ENCODE measurements at regions not wholly inside any gene's neighbourhood (a gene's known extent, or its start where the extent isn't known, plus 50 kb on each side); places are given as distances from the start of the nearest gene placed in this dataset.

GRCh38 chr7:106393564-106394251 is 108.9 kb upstream of the NAMPT start (continued):
- TF ChIP-seq ZNF707 (tag by site-specific recombination; IDR thresholded peaks at IDR 0.05), result no peak
- TF ChIP-seq ZBTB20 (tag by site-specific recombination; IDR thresholded peaks at IDR 0.05), result no peak
- no peak for TF ChIP-seq ZNF362 (tag by site-specific recombination; IDR thresholded peaks at IDR 0.05)
- no peak for TF ChIP-seq ZNF138 (tag by site-specific recombination; IDR thresholded peaks at IDR 0.05; ENCODE audit: borderline replicate concordance)
- no peak for TF ChIP-seq ZNF133 (tag by site-specific recombination; IDR thresholded peaks at IDR 0.05)
- TF ChIP-seq BCL11B (tag by site-specific recombination; IDR thresholded peaks at IDR 0.05; ENCODE audit: low read depth), result no peak
- no peak for TF ChIP-seq ZNF146 (tag by site-specific recombination; IDR thresholded peaks at IDR 0.05)
- TF ChIP-seq ZNF292 (tag by site-specific recombination; IDR thresholded peaks at IDR 0.05; ENCODE audit: borderline replicate concordance, low read depth), result no peak

GRCh38 chr7:106392590-106392989 is 107.8 kb upstream of the NAMPT start:
- Histone ChIP-seq H3K36me3 (ENCODE audit: control insufficient read depth in 2 of 2, insufficient read depth in 1 of 2, low read length in 2 of 2) (no peaks in the 10 kb centered on the region), H3K9me3 (ENCODE audit: control insufficient read depth, insufficient read depth, low read depth, low read length) (no peaks in the 10 kb centered on the region), H3K27ac (ENCODE audit: extremely low read depth, low read depth, low read length) (no peak overlapping the region), H3K4me1 (ENCODE audit: control insufficient read depth, insufficient read depth, low read length) (no peaks in the 10 kb centered on the region), H3K4me3 (ENCODE audit: low read depth, low read length) (no peak overlapping the region)
- POLR2A ChIA-PET, result no interaction called here
- TF ChIP-seq ZNF544 (tag by site-specific recombination; IDR thresholded peaks at IDR 0.05) (no peak), ZNF501 (tag by site-specific recombination; IDR thresholded peaks at IDR 0.05) (no peak), TSHZ1 (tag by site-specific recombination; IDR thresholded peaks at IDR 0.05; ENCODE audit: borderline replicate concordance) (no peak), SP3 (tag by site-specific recombination; IDR thresholded peaks at IDR 0.05) (no peak), ZNF558 (tag by site-specific recombination; IDR thresholded peaks at IDR 0.05) (no peak), ZNF426 (tag by site-specific recombination; IDR thresholded peaks at IDR 0.05) (no peak), ZNF521 (tag by site-specific recombination; IDR thresholded peaks at IDR 0.05) (no peak), ATF2 (tag by site-specific recombination; IDR thresholded peaks at IDR 0.05; ENCODE audit: low read depth) (no peak), ZNF398 (tag by site-specific recombination; IDR thresholded peaks at IDR 0.05) (no peak), ZNF148 (tag by site-specific recombination; IDR thresholded peaks at IDR 0.05; ENCODE audit: borderline replicate concordance) (no peak), KLF16 (tag by site-specific recombination; IDR thresholded peaks at IDR 0.05) (no peak), ZFP69B (tag by site-specific recombination; IDR thresholded peaks at IDR 0.05) (no peak), ZNF776 (tag by site-specific recombination; IDR thresholded peaks at IDR 0.05; ENCODE audit: borderline replicate concordance) (no peak)
- CTCF ChIA-PET, result interaction anchor here (0.6 to 0.7 kb wide), 2 partner anchors 14 to 88 kb away, joined by 3 to 5 read pairs; no protein-coding TSS in a partner anchor
